DND-41 (cell line): ENCODE measurements at regions not wholly inside any gene's neighbourhood (a gene's known extent, or its start where the extent isn't known, plus 50 kb on each side); places are given as distances from the start of the nearest gene placed in this dataset.
"Not testable (repeated sequence)": the region's sequence is repeated elsewhere in the genome, so short reads cannot be mapped to it uniquely, and the experiment has no call there.

ENCODE experiments used
- CTCF ChIP-seq: IDR thresholded peaks from 2 replicates; pipeline ENCODE4 v1.5.1; 2012; ENCODE audit warnings: borderline replicate concordance, low read length, moderate library complexity, mild to moderate bottlenecking; ENCODE audit not compliant: poor library complexity, severe bottlenecking; ENCODE audit errors: extremely low read depth
- EZH2 ChIP-seq: IDR thresholded peaks from 3 replicates; pipeline ENCODE4 v1.6.1; 2012; ENCODE audit warnings: borderline replicate concordance, low read depth, mild to moderate bottlenecking, moderate library complexity, low read length, inconsistent platforms; ENCODE audit not compliant: severe bottlenecking

GRCh38 chr2:113366821-113367220 lies 70.7 kb upstream of the ZNG1B start:
- not testable (repeated sequence) for TF ChIP-seq CTCF, EZH2
